Myocyte (in vitro differentiated cells): ENCODE measurements at regions not wholly inside any gene's neighbourhood (a gene's known extent, or its start where the extent isn't known, plus 50 kb on each side); places are given as distances from the start of the nearest gene placed in this dataset.
"Not testable (repeated sequence)": the region's sequence is repeated elsewhere in the genome, so short reads cannot be mapped to it uniquely, and the experiment has no call there.

Source experiments
- DNase-seq: peaks from one replicate; pipeline ENCODE4 v3.0.0-alpha.2; 2012; ENCODE audit warnings: low read depth

DNA sequence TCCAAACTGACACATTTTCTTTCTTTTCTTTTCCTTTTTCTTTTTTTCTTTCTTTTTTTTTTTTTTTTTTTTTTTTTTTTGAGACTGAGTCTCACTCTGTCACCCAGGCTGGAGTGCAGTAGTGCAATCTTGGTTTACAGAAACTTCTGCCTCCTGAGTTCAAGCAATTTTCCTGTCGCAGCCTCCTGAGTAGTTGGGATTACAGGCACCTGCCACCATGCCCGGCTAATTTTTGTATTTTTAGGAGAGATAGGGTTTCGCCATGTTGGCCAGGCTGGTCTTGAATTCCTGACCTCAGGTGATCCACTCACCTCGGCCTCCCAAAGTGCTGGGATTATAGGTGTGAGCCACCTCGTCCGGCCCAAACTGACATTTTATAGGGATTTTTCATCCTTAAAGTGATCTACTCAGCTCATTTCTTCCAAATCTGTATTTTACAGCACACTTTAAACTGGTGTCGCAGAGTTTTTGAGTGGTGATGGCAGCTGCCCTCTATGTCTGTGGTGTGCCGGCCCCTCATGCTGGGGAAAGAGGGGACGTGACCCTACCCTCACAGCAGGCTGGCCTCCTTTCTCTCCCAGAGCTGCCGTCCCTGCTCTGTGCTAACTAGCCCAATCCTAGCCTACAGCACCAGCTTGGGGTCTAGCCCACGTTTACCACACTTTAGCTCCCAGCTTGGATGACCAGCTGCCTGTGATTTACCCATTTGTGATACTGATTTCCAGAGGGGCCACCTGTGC, 211.9 kb upstream of the HAAO start:
- DNase-seq = not testable (repeated sequence)

DNA sequence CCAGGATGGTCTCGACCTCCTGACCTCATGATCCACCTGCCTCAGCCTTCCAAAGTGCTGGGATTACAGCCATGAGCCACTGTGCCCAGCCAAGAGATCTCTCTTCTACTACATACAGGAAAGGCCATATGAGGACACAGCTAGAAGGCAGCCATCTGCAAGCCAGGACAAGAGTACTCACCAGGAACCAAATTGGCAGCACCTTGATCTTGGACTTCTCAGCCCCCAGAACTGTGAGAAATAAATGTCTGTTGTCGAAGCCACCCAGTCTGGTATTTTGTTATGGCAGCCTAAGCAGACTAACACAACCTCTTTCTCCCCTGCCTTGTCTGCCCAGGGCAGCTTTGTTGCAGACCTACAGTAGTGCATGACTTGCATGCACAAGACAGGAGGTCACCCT, 211.3 kb upstream of the HAAO start:
- no peak for DNase-seq

DNA sequence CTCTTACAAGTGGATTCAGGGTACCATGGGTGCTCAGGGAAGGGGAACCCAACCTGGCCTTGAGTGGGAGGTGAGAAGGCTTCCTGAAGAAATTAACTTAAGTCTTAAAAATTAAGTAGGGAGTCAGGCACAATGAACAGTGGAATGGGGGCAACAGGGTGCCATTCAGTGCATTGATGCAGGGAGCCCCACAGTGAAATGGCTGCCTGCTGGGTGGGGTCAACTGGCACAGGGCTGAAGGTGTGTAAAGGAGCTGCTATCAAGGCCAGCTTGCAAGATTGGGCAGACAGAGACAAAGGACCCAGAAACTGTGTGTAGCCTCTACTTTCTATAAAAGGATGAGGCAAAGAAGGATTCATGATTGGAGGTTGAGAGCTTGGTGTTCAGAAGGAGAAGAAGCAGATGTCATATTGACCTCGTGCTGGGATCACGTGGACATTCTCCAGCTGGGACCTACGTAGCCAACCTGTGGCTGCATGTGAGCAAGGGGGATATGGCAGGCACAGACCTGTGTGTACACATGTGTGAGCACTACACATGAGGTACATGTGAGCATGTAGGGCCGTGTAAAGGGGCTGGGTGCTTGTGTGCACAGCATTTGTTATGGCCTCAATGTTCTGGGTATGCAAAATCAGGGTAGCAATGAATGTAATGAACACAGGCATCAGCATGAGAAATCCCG, 209.5 kb upstream of the HAAO start:
- DNase-seq = no peak

DNA sequence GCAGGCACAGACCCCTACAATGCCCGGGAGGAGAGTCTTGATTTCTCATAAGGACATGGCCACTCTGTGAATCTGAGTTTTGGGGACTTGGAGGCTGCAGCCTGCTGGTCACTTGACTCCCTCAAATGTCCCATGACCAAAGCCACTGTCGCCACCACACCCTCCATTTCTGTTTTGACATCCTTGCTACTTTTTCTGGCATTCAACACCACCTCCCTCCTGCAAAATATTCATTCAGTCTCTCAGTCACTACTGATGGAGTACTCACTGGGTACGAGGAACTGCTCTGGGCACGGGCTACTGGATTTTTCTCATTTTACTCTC, 208.6 kb upstream of the HAAO start:
- no peak for DNase-seq

DNA sequence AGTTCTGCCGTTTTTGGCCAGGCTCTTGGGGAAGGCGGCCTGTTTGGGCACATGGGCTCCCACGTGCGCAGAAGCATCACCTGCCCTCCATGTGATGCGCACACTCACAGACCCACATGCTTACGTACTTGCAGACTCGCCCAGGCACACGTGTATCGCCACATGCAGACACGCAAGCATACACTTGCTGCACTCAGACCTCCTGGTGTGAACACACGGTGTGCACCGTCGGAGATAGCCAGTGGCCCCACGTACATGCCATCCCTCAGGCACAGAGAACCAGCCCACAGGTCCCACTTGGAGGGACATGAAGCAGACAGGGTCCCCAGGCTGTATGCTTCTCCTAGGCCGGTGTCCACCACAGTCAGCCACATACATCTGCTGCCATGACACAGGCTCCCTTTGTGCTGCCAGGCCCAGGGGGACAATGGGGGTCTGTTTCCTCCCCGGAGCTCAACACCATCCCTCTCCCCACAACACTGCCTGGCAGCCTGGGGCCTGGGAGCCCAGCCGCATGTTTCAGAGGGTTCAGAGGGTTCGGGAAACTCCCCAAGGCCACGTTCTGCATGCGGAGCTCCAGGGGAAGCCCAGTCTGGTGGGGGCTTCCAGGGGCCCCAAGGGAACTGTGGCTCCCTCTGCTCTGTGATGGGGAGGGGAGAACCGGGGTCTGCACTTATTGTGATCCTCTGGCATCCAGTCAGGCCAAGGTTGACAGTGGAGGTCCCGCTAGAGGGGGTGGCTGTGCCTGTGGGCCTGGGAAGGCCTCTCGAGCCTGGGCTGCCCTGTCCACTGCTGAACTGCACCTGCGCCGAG, 208.1 kb upstream of the HAAO start:
- DNase-seq = no peak

DNA sequence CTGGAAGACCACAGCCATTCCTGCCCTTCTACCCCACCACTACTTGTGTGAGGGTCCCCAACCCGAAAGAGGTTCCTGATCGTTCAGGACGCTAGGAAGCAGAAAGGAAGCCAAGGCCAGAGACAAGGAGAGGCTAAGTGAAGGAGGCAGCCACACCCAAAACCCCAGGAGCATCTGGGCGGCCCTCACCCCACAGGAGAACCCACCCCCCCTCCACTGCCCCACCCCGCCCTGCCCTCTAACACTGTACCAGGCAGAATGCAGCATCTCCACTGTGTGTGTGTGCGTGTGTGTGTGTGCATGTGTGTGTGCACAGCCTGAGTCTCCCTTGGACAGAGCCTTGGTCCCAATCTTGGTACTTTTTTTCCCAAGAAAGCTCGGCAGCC, 207.5 kb upstream of the HAAO start:
- DNase-seq = no peak

DNA sequence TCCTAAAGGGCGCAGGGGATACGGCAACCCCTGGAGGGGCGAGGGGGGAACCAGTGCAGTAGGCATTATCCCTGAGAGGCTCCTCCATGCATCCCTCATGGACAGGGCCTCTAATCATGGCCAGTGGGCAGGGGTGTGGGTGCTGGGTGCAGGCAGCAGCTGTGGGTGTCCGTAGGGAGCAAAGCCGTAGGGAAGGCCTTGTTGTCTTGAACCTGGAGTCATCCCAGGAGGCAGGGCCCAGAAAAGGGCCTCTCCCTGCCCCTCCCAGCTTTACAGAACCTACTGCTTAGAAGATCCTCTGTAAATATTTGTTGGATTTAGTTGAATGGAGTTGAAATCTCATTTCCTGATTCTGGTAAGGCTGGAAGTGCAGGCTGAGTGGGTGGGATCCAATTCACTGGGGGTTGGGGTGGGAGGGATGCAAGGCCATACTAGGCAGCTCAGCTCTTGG, 207.0 kb upstream of the HAAO start:
- no peak for DNase-seq

DNA sequence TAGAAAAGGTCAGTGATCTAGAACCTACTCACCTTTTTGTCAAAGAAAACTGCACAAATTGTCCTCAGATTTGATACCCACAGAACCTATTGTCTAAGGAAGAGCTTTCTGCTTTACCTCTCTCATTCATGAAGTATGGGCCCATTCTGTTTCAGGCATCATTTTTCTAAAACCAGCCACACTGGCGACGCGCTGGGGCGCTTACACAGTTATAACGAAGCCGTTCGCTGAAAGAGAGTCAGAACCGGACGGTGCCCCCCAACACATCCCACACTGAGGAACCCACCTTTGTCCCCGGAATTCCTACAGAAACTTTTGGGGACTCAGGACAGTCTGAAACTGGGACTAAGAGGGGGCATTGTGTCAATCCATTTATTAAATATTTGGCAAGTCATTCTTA, 206.3 kb upstream of the HAAO start:
- DNase-seq = no peak

DNA sequence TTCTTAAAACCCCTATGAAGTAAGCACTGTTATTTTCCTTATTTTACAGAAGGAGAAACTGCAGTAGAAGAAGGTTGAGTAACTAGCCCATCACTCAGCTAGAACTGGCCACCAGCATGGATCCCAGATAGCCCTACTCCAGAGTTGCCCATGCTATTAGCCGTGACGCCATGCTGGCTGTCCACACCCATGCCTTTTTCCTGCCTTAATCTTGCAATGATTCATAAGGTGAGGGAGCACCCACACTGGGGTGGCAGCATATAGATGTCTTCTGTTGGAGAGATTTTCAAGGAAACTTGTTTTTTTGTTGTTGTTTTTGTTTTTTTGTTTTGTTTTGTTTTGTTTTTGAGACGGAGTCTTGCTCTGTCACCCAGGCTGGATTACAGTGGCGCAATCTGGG, 204.1 kb upstream of the HAAO start:
- DNase-seq = no peak

DNA sequence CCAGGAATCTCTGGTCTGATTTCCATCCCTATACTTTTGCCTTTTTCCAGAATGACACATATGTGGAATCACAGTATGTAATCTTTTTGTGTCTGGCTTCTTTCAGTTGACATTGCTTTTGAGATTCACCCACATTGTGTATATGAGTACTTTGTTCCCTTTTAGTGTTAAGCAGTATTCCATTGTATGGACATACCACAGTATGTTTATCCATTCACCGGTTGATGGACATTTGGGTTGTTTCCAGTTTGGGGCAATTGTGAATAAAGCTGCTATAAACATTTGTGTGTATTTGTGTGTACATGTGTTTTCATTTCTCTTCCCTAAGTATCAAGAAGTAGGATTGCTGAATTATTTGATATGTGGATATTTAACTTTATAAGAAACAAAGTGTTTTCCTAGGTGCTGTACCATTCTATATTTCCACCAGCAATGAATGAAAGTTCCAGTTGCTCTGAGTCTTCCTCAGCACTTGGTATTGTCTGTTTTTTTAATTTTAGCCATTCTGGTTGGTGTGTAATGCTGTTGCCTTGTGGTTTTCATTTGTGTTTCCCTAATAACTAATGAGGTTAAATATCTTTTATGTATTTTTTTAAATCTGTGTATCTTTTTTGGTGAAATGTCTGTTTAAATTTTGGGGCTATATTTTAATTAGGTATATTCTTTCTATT, 203.5 kb upstream of the HAAO start:
- no peak for DNase-seq

DNA sequence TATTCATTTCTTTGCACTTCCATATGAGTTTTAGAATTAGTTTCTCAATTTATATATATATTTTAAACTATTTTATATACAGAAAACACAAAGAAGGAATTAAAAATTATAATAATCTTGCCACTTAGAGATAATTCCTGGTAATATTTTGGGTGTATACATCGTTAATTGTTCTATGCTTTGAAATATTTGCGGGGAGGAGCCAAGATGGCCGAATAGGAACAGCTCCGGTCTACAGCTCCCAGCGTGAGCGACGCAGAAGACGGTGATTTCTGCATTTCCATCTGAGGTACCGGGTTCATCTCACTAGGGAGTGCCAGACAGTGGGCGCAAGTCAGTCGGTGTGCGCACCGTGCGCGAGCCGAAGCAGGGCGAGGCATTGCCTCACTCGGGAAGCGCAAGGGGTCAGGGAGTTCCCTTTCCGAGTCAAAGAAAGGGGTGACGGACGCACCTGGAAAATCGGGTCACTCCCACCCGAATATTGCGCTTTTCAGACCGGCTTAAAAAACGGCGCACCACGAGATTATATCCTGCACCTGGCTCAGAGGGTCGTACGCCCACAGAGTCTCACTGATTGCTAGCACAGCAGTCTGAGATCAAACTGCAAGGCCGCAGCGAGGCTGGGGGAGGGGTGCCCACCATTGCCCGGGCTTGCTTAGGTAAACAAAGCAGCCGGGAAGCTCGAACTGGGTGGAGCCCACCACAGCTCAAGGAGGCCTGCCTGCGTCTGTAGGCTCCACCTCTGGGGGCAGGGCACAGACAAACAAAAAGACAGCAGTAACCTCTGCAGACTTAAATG, 197.1 kb upstream of the HAAO start:
- not testable (repeated sequence) for DNase-seq

DNA sequence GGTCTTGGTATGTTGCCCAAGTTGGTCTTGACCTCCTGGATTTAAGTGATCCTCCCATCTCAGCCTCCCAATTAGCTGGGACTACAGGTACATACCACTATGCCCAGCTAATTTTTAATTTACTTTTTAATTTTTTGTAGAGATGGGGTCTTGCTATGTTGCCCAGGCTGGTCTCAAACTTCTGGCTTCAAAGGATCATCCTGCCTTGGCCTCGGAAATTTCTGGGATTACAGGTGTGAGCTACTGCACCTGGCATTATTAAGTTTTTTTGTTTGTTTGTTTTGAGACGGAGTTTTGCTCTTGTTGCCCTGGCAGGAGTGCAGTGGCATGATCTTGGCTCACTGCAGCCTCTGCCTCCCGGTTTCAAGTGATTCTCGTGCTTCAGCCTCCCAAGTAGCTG, 195.7 kb upstream of the HAAO start:
- not testable (repeated sequence) for DNase-seq

DNA sequence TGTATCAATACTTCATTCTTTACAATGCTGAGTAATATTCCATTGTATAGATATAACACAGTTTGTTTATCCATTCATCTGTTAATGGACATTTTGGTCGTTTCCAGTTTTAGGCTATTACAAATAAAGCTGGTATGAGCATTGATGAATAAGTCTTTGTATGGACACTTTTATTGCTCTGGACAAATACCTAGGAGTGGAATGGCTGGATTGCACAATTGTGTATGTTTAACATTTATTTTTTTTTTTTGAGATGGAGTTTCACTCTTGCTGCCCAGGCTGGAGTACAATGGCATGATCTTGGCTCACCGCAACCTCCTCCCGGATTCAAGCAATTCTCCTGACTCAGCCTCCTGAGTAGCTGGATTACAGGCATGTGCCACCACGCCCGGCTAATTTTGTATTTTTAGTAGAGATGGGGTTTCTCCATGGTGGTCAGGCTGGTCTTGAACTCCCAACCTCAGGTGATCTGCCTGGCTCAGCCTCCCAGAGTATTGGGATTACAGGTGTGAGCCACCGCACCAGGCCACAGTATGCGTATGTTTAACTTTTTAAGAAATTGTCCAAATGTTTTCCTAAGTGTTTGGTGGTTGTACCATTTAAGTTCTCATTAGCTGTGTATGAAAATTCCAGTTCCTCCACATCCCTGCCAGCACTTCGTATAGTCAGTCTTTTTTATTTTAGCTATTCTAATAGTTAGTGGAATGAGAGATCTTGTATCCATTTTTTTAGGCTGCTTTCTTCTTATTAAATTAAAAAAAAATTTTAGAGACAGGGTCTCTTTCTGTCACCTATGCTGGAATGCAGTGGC, 194.9 kb upstream of the HAAO start:
- DNase-seq = no peak

DNA sequence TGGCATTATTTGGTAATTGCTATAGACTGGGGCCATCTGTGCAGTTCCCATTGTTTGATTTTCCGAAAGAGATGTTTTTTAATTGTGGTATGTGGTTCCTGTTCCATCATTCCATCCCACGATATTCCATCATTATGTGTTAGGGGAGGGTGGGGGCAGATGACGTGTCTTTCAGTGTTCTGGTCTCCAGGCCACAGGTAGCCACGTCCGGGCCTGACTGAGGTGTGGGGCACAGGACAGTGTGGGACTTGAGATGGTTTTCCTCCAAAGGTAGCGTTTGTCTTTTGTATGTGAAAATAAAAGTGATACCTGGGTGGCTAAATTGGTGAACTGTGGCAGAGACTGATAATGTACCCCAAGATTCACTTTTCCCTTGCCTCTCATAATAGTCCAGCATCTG, 192.2 kb upstream of the HAAO start:
- no peak for DNase-seq

DNA sequence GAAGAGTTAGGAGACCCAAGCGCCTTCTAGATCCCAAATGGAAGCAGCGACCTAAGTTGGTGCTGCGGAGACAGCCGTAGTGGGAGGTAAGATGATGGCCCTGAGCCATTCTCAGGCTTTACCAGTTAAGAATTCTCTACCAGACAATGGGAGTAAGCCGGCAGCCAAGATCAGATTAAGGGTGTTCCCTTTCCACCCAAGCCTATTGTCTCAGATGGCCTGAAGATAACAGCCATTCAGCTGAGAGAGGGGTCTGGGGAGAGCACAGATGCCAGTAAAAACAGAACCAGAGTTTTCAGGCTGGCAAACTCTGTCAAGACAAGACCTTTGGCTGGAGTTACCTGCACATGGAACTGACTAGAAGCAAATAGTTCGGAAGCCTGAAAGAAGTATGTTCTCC, 191.7 kb upstream of the HAAO start:
- DNase-seq = no peak

DNA sequence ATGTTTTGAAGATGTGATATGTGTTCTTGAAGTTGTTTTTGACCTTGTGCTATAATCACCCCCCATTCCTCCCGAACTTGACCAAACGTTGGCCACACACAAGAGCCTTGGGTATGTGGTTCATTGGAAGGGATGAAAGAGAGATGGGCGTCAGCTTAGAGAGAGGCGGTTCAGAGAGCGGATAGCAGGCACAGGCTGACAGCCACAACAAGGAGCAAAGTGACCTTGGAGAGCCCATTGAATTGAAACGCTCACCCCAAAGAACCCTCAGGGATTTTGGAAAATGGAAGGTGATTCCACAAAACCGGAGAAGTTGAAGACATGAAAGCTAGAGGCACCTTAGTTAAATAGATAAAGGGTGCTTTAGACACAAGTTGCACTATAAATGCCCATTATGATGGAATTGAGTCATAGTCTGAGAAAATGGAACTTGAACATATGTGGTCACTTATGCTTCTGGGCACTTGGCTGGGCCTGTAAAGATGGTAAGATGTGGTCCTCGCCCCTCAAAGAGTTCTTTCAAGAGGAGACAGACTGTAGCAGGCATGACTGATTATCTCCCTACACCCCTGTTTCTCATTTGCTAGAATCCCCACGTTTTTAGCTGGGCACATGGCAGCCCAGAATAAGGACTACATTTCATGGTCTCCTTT, 188.5 kb upstream of the HAAO start:
- DNase-seq = no peak

DNA sequence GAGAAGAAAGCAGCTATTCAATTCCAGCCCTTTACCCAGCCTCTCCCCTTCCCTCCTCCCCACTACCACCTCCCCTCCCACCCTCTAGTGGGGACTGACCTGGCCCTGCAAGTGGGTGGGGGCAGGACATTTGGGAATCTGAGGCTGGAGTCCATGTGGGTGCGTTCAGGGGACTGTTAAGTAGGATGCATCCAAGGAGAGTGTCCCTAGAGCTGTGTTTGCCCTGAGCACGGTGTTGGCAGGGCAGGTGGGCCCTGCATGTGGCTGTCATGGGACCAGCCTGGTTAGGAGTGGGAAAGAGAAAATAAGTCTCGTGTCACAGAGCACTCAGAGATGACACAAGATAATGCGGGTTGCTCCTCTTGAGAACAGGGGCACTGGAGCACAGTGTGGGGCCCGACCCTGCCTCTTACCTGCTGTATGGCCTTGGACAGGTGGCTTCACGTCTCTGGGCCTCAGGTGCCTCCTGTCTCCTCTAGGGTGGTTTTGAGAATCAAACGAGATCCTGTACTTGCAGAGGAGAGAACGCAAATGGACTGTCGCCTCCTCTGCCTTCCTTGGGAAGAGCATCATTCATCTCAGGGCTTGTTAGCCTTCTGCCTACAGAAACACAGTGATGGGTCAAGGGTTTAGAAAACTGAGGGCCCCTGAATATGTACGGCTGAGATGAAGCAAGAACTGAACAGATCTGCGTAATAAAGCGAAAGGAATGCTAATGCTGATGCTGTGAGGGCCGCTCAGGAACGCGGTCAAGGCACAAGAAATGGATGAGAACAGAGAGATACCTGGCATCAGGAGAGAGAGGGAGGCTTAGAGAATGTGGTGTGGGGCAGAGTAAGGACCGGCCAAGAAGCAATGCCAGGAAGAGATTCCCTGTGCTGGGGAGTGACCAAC, 187.7 kb upstream of the HAAO start:
- no peak for DNase-seq

DNA sequence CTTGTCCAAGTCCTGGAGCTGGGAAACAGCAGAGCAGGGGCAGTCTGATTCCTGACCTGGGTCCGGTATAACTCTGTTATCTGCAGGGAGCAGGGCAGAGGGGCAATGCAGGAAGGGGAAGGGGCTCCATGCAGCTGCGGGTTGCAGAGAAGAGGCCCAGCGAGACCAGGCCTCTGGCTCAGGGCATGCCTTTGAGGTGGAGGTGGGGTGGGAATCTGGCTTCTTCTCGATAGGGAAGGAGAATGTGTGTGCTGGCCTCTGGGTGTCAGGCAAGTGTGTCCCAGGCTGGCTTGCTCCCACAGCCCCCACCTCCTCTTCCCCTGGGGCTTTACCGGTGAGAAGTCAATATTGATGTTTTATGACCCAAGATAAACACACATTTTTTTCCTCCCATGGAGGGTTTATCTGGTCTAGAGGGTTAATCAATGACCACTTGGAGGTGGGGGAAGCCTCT, 187.1 kb upstream of the HAAO start:
- no peak for DNase-seq
